Activated naive CD4-positive, alpha-beta T cell treated with anti-CD3 and anti-CD28 coated beads for 36 hours (primary cell): ENCODE measurements at regions not wholly inside any gene's neighbourhood (a gene's known extent, or its start where the extent isn't known, plus 50 kb on each side); places are given as distances from the start of the nearest gene placed in this dataset.

Experiments
- CTCF ChIA-PET: fragments of 350-600 bp; sonication (Branson Sonifier 250); formaldehyde crosslinking; loops from one replicate; lab custom pipeline; 2021; ENCODE audit warnings: antibody characterized with exemption; lab: Charles Lee
- DNase-seq: peaks from one replicate; pipeline ENCODE4 v3.0.0-alpha.2; 2020
- H3K27ac Mint-ChIP-seq: one replicate; pipeline ENCODE4 v1.8.0; 2021; ENCODE audit warnings: mild to moderate bottlenecking, mixed read lengths
- H3K27me3 Mint-ChIP-seq: one replicate; pipeline ENCODE4 v1.8.0; 2021; ENCODE audit warnings: low read depth, mixed read lengths
- H3K36me3 Mint-ChIP-seq: one replicate; pipeline ENCODE4 v1.8.0; 2021; ENCODE audit warnings: low read depth, mixed read lengths
- H3K4me1 Mint-ChIP-seq: one replicate; pipeline ENCODE4 v1.8.0; 2021; ENCODE audit warnings: low read depth, mixed read lengths
- H3K4me3 Mint-ChIP-seq: one replicate; pipeline ENCODE4 v1.8.0; 2021; ENCODE audit warnings: mild to moderate bottlenecking, moderate library complexity, mixed read lengths
- H3K9me3 Mint-ChIP-seq: one replicate; pipeline ENCODE4 v1.8.0; 2021; ENCODE audit warnings: mixed read lengths
- intact Hi-C: fragments of 100-400 bp; cut with micrococcal nuclease; formaldehyde crosslinking; loops from one replicate; pipeline ENCODE4 v1.15.1; 2023

GRCh38 chr1:58994664-58995063, 210.8 kb upstream of the JUN start:
- Mint-ChIP-seq H3K27ac (no peak overlapping the region), H3K4me1 (peaks cover 4% of the 10 kb centered on the region)
- intact Hi-C loops, result no loop called here

GRCh38 chr1:58996341-58997059, 212.7 kb upstream of the JUN start:
- Mint-ChIP-seq H3K4me1 (peaks cover 4% of the 10 kb centered on the region), H3K9me3 (no peaks in the 10 kb centered on the region), H3K27me3 (no peaks in the 10 kb centered on the region), H3K36me3 (no peaks in the 10 kb centered on the region), H3K4me3 (no peak overlapping the region), H3K27ac (no peak overlapping the region)
- intact Hi-C loops, result no loop called here
- DNase-seq, result no peak
- CTCF ChIA-PET, result interaction anchor here (0.6 to 1.3 kb wide), 2 partner anchors 27 to 397 kb away, joined by 3 read pairs; no protein-coding TSS in a partner anchor

More at GRCh38 chr1:58994664-58995063, 210.8 kb upstream of the JUN start:
- no peak overlapping the region for H3K4me3 Mint-ChIP-seq
- H3K27me3 Mint-ChIP-seq, result no peaks in the 10 kb centered on the region
- CTCF ChIA-PET, result no interaction called here
- no peaks in the 10 kb centered on the region for H3K36me3 Mint-ChIP-seq
- no peak for DNase-seq
- H3K9me3 Mint-ChIP-seq, result no peaks in the 10 kb centered on the region

- Mint-ChIP-seq H3K27ac (no peak overlapping the region), H3K4me3 (no peak overlapping the region), H3K36me3 (no peaks in the 10 kb centered on the region), H3K27me3 (no peaks in the 10 kb centered on the region), H3K9me3 (no peaks in the 10 kb centered on the region), H3K4me1 (peaks cover 4% of the 10 kb centered on the region)
- CTCF ChIA-PET, result interaction anchor here (0.6 to 1.3 kb wide), 2 partner anchors 27 to 396 kb away, joined by 3 read pairs; no protein-coding TSS in a partner anchor
- intact Hi-C loops, result no loop called here
- no peak for DNase-seq
Measured at GRCh38 chr1:58997060-58997411, 213.2 kb upstream of the JUN start.

- no peak for DNase-seq
- H3K27ac Mint-ChIP-seq, result no peak overlapping the region
- no peaks in the 10 kb centered on the region for H3K27me3 Mint-ChIP-seq
- intact Hi-C loops, result no loop called here
- no peak overlapping the region for H3K4me3 Mint-ChIP-seq
- no peaks in the 10 kb centered on the region for H3K36me3 Mint-ChIP-seq
- CTCF ChIA-PET, result interaction anchor here (0.6 kb wide), 1 partner anchor 742 kb away, joined by 4 read pairs; no protein-coding TSS in a partner anchor
- H3K4me1 Mint-ChIP-seq, result peaks cover 4% of the 10 kb centered on the region
- H3K9me3 Mint-ChIP-seq, result no peaks in the 10 kb centered on the region
Measured at GRCh38 chr1:58997637-58998036, 213.8 kb upstream of the JUN start.

- H3K27ac Mint-ChIP-seq, result no peak overlapping the region
- H3K27me3 Mint-ChIP-seq, result no peaks in the 10 kb centered on the region
- no peak for DNase-seq
- intact Hi-C loops, result no loop called here
- H3K36me3 Mint-ChIP-seq, result no peaks in the 10 kb centered on the region
- no peak overlapping the region for H3K4me3 Mint-ChIP-seq
- H3K4me1 Mint-ChIP-seq, result peaks cover 5% of the 10 kb centered on the region
- CTCF ChIA-PET, result interaction anchor here (0.8 kb wide), 1 partner anchor 30 kb away, joined by 3 read pairs; no protein-coding TSS in a partner anchor
- no peaks in the 10 kb centered on the region for H3K9me3 Mint-ChIP-seq
Measured at GRCh38 chr1:58999676-59000075, 215.8 kb upstream of the JUN start.

GRCh38 chr1:59004755-59005154, 220.9 kb upstream of the JUN start:
- CTCF ChIA-PET, result interaction anchor here (0.9 kb wide), 1 partner anchor 13 kb away, joined by 3 read pairs; no protein-coding TSS in a partner anchor
- H3K27ac Mint-ChIP-seq, result no peak overlapping the region

GRCh38 chr1:59005491-59006288, 221.8 kb upstream of the JUN start:
- intact Hi-C loops, result loop anchor here (5.0 kb wide), 3 partner anchors 42 to 188 kb away; no protein-coding TSS in a partner anchor
- no peak overlapping the region for H3K27ac Mint-ChIP-seq
- peak; percentile 27 for DNase-seq
- no peaks in the 10 kb centered on the region for H3K27me3 Mint-ChIP-seq
- CTCF ChIA-PET, result interaction anchor here (0.8 to 0.9 kb wide), 2 partner anchors 14 to 394 kb away, joined by 3 read pairs; no protein-coding TSS in a partner anchor
- H3K36me3 Mint-ChIP-seq, result no peaks in the 10 kb centered on the region
- H3K4me3 Mint-ChIP-seq, result no peak overlapping the region
- no peaks in the 10 kb centered on the region for H3K9me3 Mint-ChIP-seq
- H3K4me1 Mint-ChIP-seq, result peaks cover 38% of the 10 kb centered on the region

More at GRCh38 chr1:59004755-59005154, 220.9 kb upstream of the JUN start:
- H3K4me3 Mint-ChIP-seq, result no peak overlapping the region
- DNase-seq, result no peak
- intact Hi-C loops, result loop anchor here (5.0 kb wide), 3 partner anchors 43 to 187 kb away; no protein-coding TSS in a partner anchor
- H3K9me3 Mint-ChIP-seq, result no peaks in the 10 kb centered on the region
- no peaks in the 10 kb centered on the region for H3K27me3 Mint-ChIP-seq
- peaks cover 38% of the 10 kb centered on the region for H3K4me1 Mint-ChIP-seq
- no peaks in the 10 kb centered on the region for H3K36me3 Mint-ChIP-seq

- CTCF ChIA-PET, result interaction anchor here (0.8 kb wide), 1 partner anchor 393 kb away, joined by 3 read pairs; no protein-coding TSS in a partner anchor
Measured at GRCh38 chr1:59006289-59006658, 222.4 kb upstream of the JUN start.

GRCh38 chr1:59006932-59007331, 223.1 kb upstream of the JUN start:
- no peak overlapping the region for H3K4me3 Mint-ChIP-seq
- intact Hi-C loops, result loop anchor here (5.0 kb wide), 3 partner anchors 40 to 190 kb away; no protein-coding TSS in a partner anchor
- peaks cover 38% of the 10 kb centered on the region for H3K4me1 Mint-ChIP-seq
- CTCF ChIA-PET, result no interaction called here
- no peak for DNase-seq
- H3K9me3 Mint-ChIP-seq, result no peaks in the 10 kb centered on the region
- H3K27me3 Mint-ChIP-seq, result no peaks in the 10 kb centered on the region
- H3K27ac Mint-ChIP-seq, result no peak overlapping the region
- H3K36me3 Mint-ChIP-seq, result no peaks in the 10 kb centered on the region

More at GRCh38 chr1:59006289-59006658, 222.4 kb upstream of the JUN start:
- no peak for DNase-seq
- H3K36me3 Mint-ChIP-seq, result no peaks in the 10 kb centered on the region
- H3K4me3 Mint-ChIP-seq, result no peak overlapping the region
- H3K9me3 Mint-ChIP-seq, result no peaks in the 10 kb centered on the region
- peaks cover 38% of the 10 kb centered on the region for H3K4me1 Mint-ChIP-seq
- intact Hi-C loops, result loop anchor here (5.0 kb wide), 3 partner anchors 41 to 189 kb away; no protein-coding TSS in a partner anchor
- H3K27me3 Mint-ChIP-seq, result no peaks in the 10 kb centered on the region
- peak overlapping the region; percentile 52 for H3K27ac Mint-ChIP-seq

GRCh38 chr1:59007429-59007819, 223.6 kb upstream of the JUN start:
- no peak overlapping the region for H3K4me3 Mint-ChIP-seq
- DNase-seq, result no peak
- peaks cover 38% of the 10 kb centered on the region for H3K4me1 Mint-ChIP-seq
- CTCF ChIA-PET, result no interaction called here
- no peaks in the 10 kb centered on the region for H3K36me3 Mint-ChIP-seq
- no peak overlapping the region for H3K27ac Mint-ChIP-seq
- intact Hi-C loops, result loop anchor here (5.0 kb wide), 3 partner anchors 40 to 190 kb away; no protein-coding TSS in a partner anchor
- no peaks in the 10 kb centered on the region for H3K27me3 Mint-ChIP-seq
- no peaks in the 10 kb centered on the region for H3K9me3 Mint-ChIP-seq

- H3K9me3 Mint-ChIP-seq, result no peaks in the 10 kb centered on the region
- H3K27ac Mint-ChIP-seq, result peak overlapping the region; percentile 39
- CTCF ChIA-PET, result no interaction called here
- peaks cover 40% of the 10 kb centered on the region for H3K4me1 Mint-ChIP-seq
- DNase-seq, result peak; percentile 64
- H3K36me3 Mint-ChIP-seq, result no peaks in the 10 kb centered on the region
- no peak overlapping the region for H3K4me3 Mint-ChIP-seq
- intact Hi-C loops, result loop anchor here (5.0 kb wide), 3 partner anchors 39 to 191 kb away; no protein-coding TSS in a partner anchor
- no peaks in the 10 kb centered on the region for H3K27me3 Mint-ChIP-seq
Measured at GRCh38 chr1:59007820-59008598, 224.2 kb upstream of the JUN start.
